GM12878 (cell line): ENCODE measurements at regions not wholly inside any gene's neighbourhood (a gene's known extent, or its start where the extent isn't known, plus 50 kb on each side); places are given as distances from the start of the nearest gene placed in this dataset.

Source experiments
- ATAC-seq: fragments of 200-7000 bp; cut with Tn5 transposase; 3 replicates; pipeline ENCODE4 v1.9.1; 2020; ENCODE audit warnings: mild to moderate bottlenecking, moderate library complexity
- BruUV-seq: library from RNA; stranded (reverse); fragments of 400-500 nt; replicated peaks from 2 replicates; lab custom pipeline; 2021; lab: Mats Ljungman, UMichigan
- CTCF ChIA-PET: fragments of 300-600 bp; sonication (Branson Sonifier 250); formaldehyde crosslinking; extraction: SDS; loops from one replicate; lab custom pipeline; 2021; ENCODE audit warnings: inconsistent platforms; lab: Yijun Ruan, JAX
- POLR2A ChIA-PET: fragments of 350-600 bp; formaldehyde crosslinking; extraction: SDS; loops from one replicate; lab custom pipeline; 2021; ENCODE audit warnings: inconsistent platforms; lab: Charles Lee
- RAD21 ChIA-PET: fragments of 300-600 bp; sonication (Branson Sonifier 250); formaldehyde crosslinking; loops from one replicate; lab custom pipeline; 2023; ENCODE audit warnings: antibody characterized with exemption; ENCODE audit not compliant: unreplicated experiment; lab: Charles Lee
- SMC1A ChIA-PET: fragments of 300-600 bp; sonication (Branson Sonifier 250); formaldehyde crosslinking; loops from one replicate; lab custom pipeline; 2023; ENCODE audit not compliant: unreplicated experiment, uncharacterized antibody; lab: Charles Lee
- DNase-seq: peaks from one replicate; pipeline ENCODE4 v3.0.0-alpha.2; 2011; ENCODE audit warnings: low read depth, low spot score
- FAIRE-seq: peaks from 3 replicates; lab custom pipeline; 2011; peaks lifted over from hg19 to GRCh38; lab: Jason Lieb, UNC
- H2AFZ ChIP-seq: 2 replicates; pipeline ENCODE4 v1.6.0; 2011; ENCODE audit warnings: low read depth, low read length, control low read depth; ENCODE audit not compliant: control insufficient read depth
- H3K27ac ChIP-seq: 2 replicates; pipeline ENCODE4 v1.5.1; 2011; ENCODE audit warnings: control low read depth; ENCODE audit not compliant: control insufficient read depth, insufficient read depth
- H3K27me3 ChIP-seq, 2 experiments: replicated peaks in 1 of 2; 2 replicates each; pipeline versions ENCODE4 v1.6.0 to v1.6.1; 2011; ENCODE audit warnings: low read length in 1 of 2; ENCODE audit not compliant: control insufficient read depth in 2 of 2, insufficient read depth in 2 of 2
- H3K36me3 ChIP-seq, 2 experiments: 2 replicates each; pipeline ENCODE4 v1.5.1; 2011; ENCODE audit warnings: low read length in 1 of 2; ENCODE audit not compliant: control insufficient read depth in 2 of 2, insufficient read depth in 2 of 2
- H3K4me1 ChIP-seq: 2 replicates; pipeline ENCODE4 v1.6.1; 2011; ENCODE audit warnings: mild to moderate bottlenecking, low read length, moderate library complexity, mixed read lengths; ENCODE audit not compliant: control insufficient read depth, insufficient read depth
- H3K4me2 ChIP-seq: 2 replicates; pipeline ENCODE4 v1.6.0; 2011; ENCODE audit warnings: control low read depth; ENCODE audit not compliant: control insufficient read depth, insufficient read depth
- H3K4me3 ChIP-seq: fragments of 200-600 bp; sonication (generic); 2 replicates; pipeline ENCODE4 v1.5.1; 2016
- H3K79me2 ChIP-seq: 2 replicates; pipeline ENCODE4 v1.6.0; 2011; ENCODE audit warnings: low read length; ENCODE audit not compliant: control insufficient read depth, insufficient read depth
- H3K9ac ChIP-seq: 2 replicates; pipeline ENCODE4 v1.8.0; 2011; ENCODE audit warnings: low read length, control low read depth, mixed read lengths; ENCODE audit not compliant: control insufficient read depth, insufficient read depth
- H3K9me3 ChIP-seq: replicated peaks from 3 replicates; pipeline ENCODE4 v1.5.1; 2011; ENCODE audit warnings: mild to moderate bottlenecking, low read length; ENCODE audit not compliant: control insufficient read depth, insufficient read depth
- H4K20me1 ChIP-seq: 2 replicates; pipeline ENCODE4 v1.6.0; 2011; ENCODE audit not compliant: control insufficient read depth, insufficient read depth
- BCL3 ChIP-seq: IDR thresholded peaks from 2 replicates; pipeline ENCODE4 v1.6.1; 2011; ENCODE audit warnings: borderline replicate concordance, low read depth, mild to moderate bottlenecking, moderate library complexity, low read length; ENCODE audit not compliant: insufficient read depth, poor library complexity, severe bottlenecking
- BMI1 ChIP-seq: fragments of 450-650 bp; IDR thresholded peaks from 2 replicates; pipeline ENCODE4 v1.6.1; 2016; ENCODE audit warnings: mild to moderate bottlenecking, moderate library complexity, borderline replicate concordance
- CREM ChIP-seq: IDR thresholded peaks from 2 replicates; pipeline ENCODE4 v1.6.1; 2014; ENCODE audit warnings: antibody characterized with exemption, low read depth
- EP300 ChIP-seq, 2 experiments: fragments of 150-350 bp in 1 of 2; IDR thresholded peaks; 2 replicates each; pipeline ENCODE4 v1.6.1; 2011 to 2012; ENCODE audit warnings: low read depth in 2 of 2, low read length in 2 of 2, borderline replicate concordance in 1 of 2, improper control_type of control experiment in 1 of 2, inconsistent platforms in 1 of 2; ENCODE audit not compliant: control insufficient read depth in 1 of 2
- HDAC2 ChIP-seq: fragments of 200-600 bp; sonication (generic); IDR thresholded peaks from 2 replicates; pipeline ENCODE4 v1.6.1; 2017
- IKZF2 ChIP-seq, 2 experiments: fragments of 450-650 bp; IDR thresholded peaks; 2 replicates each; pipeline ENCODE4 v1.6.1; 2017; ENCODE audit warnings: mild to moderate bottlenecking in 2 of 2, moderate library complexity in 2 of 2
- SUPT20H ChIP-seq: IDR thresholded peaks from 2 replicates; pipeline ENCODE4 v1.6.1; 2011; ENCODE audit warnings: low read depth, mild to moderate bottlenecking, low read length, moderate library complexity, borderline replicate concordance; ENCODE audit not compliant: control insufficient read depth
- TBL1XR1 ChIP-seq: IDR thresholded peaks from 2 replicates; pipeline ENCODE4 v1.6.1; 2012; ENCODE audit warnings: low read depth, low read length, improper control_type of control experiment
- TCF12 ChIP-seq: IDR thresholded peaks from 2 replicates; pipeline ENCODE4 v1.6.1; 2011; ENCODE audit warnings: low read depth, mild to moderate bottlenecking, low read length
- YY1 ChIP-seq: IDR thresholded peaks from 2 replicates; pipeline ENCODE4 v1.6.1; 2011; ENCODE audit warnings: low read depth, mild to moderate bottlenecking, low read length
- ZBTB40 ChIP-seq: fragments of 450-650 bp; IDR thresholded peaks from 2 replicates; pipeline ENCODE4 v1.6.1; 2016; ENCODE audit warnings: mild to moderate bottlenecking, moderate library complexity, borderline replicate concordance
- ZNF274 ChIP-seq: IDR thresholded peaks from one replicate; pipeline ENCODE4 v1.8.0; 2011; ENCODE audit not compliant: insufficient read length, insufficient read depth
- WGBS: methylation state at CpG from one replicate; pipeline ENCODE4 v1.1.6; 2016; ENCODE audit warnings: low lambda C conversion rate; ENCODE audit not compliant: insufficient replicate concordance, insufficient coverage; ENCODE audit errors: missing lambda C conversion rate; 5-methylcytosine and 5-hydroxymethylcytosine counted together
- in situ Hi-C: fragments of 300-500 bp; cut with MboI; formaldehyde crosslinking; loops from 9 replicates; pipeline ENCODE4 v1.14.3; 2018; ENCODE audit warnings: mixed read lengths
- intact Hi-C: fragments of 100-400 bp; cut with micrococcal nuclease; formaldehyde crosslinking; loops from one replicate; pipeline ENCODE4 v1.14.2; 2022; ENCODE audit not compliant: unreplicated experiment

GRCh38 chr9:1913631-1914330 is 101.4 kb upstream of the SMARCA2 start:
- RAD21 ChIA-PET: interaction anchor here (0.6 to 1.9 kb wide), 3 partner anchors 15 to 1594 kb away, joined by 3 to 6 read pairs (median 4); no protein-coding TSS in a partner anchor
- Histone ChIP-seq H3K4me3 (no peak overlapping the region), H2AFZ (no peak overlapping the region), H3K36me3 (peaks cover 1 to 4% of the 10 kb centered on the region in 2 experiments; a peak in 1 of 4 replicates), H3K79me2 (no peaks in the 10 kb centered on the region), H3K4me1 (peaks cover 8% of the 10 kb centered on the region; the same call in 1 of the 2 replicates), H3K9ac (no peak overlapping the region), H4K20me1 (no peaks in the 10 kb centered on the region), H3K9me3 (peaks cover 10% of the 10 kb centered on the region; the same call in 2 of the 3 replicates), H3K4me2 (no peak overlapping the region), H3K27ac (no peak overlapping the region), H3K27me3 (no peaks in the 10 kb centered on the region)
- FAIRE-seq: no peak
- DNase-seq: no peak
- intact Hi-C loops (no loop called here), in situ Hi-C loops (no loop called here)
- SMC1A ChIA-PET: interaction anchor here (0.7 to 3.8 kb wide), 4 partner anchors 12 to 34 kb away, joined by 3 to 11 read pairs (median 5); no protein-coding TSS in a partner anchor
- BruUV-seq: no TSS peak
- ATAC-seq: no peak
- WGBS: 98% methylated on average over 6 of the region's 6 CpGs
- POLR2A ChIA-PET: interaction anchor here (1.0 to 2.0 kb wide), 3 partner anchors 10 to 27 kb away, joined by 4 to 7 read pairs (median 4); no protein-coding TSS in a partner anchor
- TF ChIP-seq SUPT20H: no peak
- TF ChIP-seq YY1: no peak
- TF ChIP-seq HDAC2: no peak
- no peak for TF ChIP-seq BCL3
- TF ChIP-seq CREM: no peak
- no peak for TF ChIP-seq BMI1
- no peak for TF ChIP-seq TCF12
- TF ChIP-seq TBL1XR1: no peak
- TF ChIP-seq IKZF2 (IDR thresholded peaks at IDR 0.05): no peak
- no peak for TF ChIP-seq ZNF274
- TF ChIP-seq EP300 (IDR thresholded peaks at IDR 0.05; ENCODE audit: borderline replicate concordance in 1 of 2, control insufficient read depth in 1 of 2, low read depth in 2 of 2, low read length in 2 of 2): no peak
- TF ChIP-seq ZBTB40: no peak
- CTCF ChIA-PET: interaction anchor here (0.7 to 1.2 kb wide), 3 partner anchors 16 to 97 kb away, joined by 3 to 4 read pairs (median 4); no protein-coding TSS in a partner anchor
